Activated CD4-positive, alpha-beta T cell treated with anti-CD3 and anti-CD28 coated beads for 24 hours (primary cell): ENCODE measurements at regions not wholly inside any gene's neighbourhood (a gene's known extent, or its start where the extent isn't known, plus 50 kb on each side); places are given as distances from the start of the nearest gene placed in this dataset.

Experiments used
- DNase-seq, 2 donors: peaks; one replicate each; pipeline ENCODE4 v3.0.0-alpha.2; 2020; ENCODE audit warnings: low read depth in 2 of 2

GRCh38 chr15:100812802-100813201 lies 66.8 kb upstream of the ALDH1A3 start:
- DNase-seq = no peak

- DNase-seq = no peak
Measured at GRCh38 chr15:100818927-100819326, 60.7 kb upstream of the ALDH1A3 start.

GRCh38 chr15:100820528-100820927 lies 59.1 kb upstream of the ALDH1A3 start:
- no peak for DNase-seq

- DNase-seq = no peak
Measured at GRCh38 chr15:100821327-100821726, 58.3 kb upstream of the ALDH1A3 start.

GRCh38 chr15:100824211-100824610 lies 55.4 kb upstream of the ALDH1A3 start:
- DNase-seq = no peak

- no peak for DNase-seq
Measured at GRCh38 chr15:100829457-100829856, 50.2 kb upstream of the ALDH1A3 start.
